HepG2 (cell line): ENCODE measurements at regions not wholly inside any gene's neighbourhood (a gene's known extent, or its start where the extent isn't known, plus 50 kb on each side); places are given as distances from the start of the nearest gene placed in this dataset.

Experiments used
- ATAC-seq: fragments of 200-7000 bp; cut with Tn5 transposase; 3 replicates; pipeline ENCODE4 v1.9.1; 2020; ENCODE audit warnings: mild to moderate bottlenecking, moderate library complexity
- BruUV-seq: library from RNA; stranded (reverse); fragments of 400-500 nt; replicated peaks from 2 replicates; lab custom pipeline; 2021; lab: Mats Ljungman, UMichigan
- CTCF ChIA-PET: fragments of 300-600 bp; formaldehyde crosslinking; extraction: SDS; loops from one replicate; lab custom pipeline; 2021; ENCODE audit warnings: low total read pairs, inconsistent platforms, low intra/inter-chr PET ratio; lab: Yijun Ruan, JAX
- POLR2A ChIA-PET: fragments of 350-600 bp; sonication (Branson Sonifier 250); formaldehyde crosslinking; loops from one replicate; lab custom pipeline; 2020; ENCODE audit warnings: antibody characterized with exemption, inconsistent platforms; lab: Yijun Ruan, JAX
- DNase-seq: peaks from one replicate; pipeline ENCODE4 v3.0.0-alpha.2; 2015; ENCODE audit warnings: low spot score
- FAIRE-seq: peaks from 3 replicates; lab custom pipeline; 2011; peaks lifted over from hg19 to GRCh38; lab: Jason Lieb, UNC
- H2AFZ ChIP-seq: one replicate; pipeline ENCODE4 v1.6.1; 2011; ENCODE audit warnings: low read length, inconsistent platforms
- H3K27ac ChIP-seq: fragments of 300-600 bp; 3 replicates; pipeline ENCODE4 v1.8.0; 2011; ENCODE audit warnings: mixed run types, mild to moderate bottlenecking, mixed read lengths, low read length, inconsistent platforms; ENCODE audit not compliant: insufficient read depth; ENCODE audit errors: extremely low read length
- H3K27me3 ChIP-seq, 2 experiments: fragments of 200-600 bp in 1 of 2; 2 replicates in 1 of 2; 3 replicates in 1 of 2; pipeline versions ENCODE4 v1.6.0 to v1.8.0; 2011; ENCODE audit warnings: low read length in 2 of 2, mild to moderate bottlenecking in 2 of 2, moderate library complexity in 2 of 2, inconsistent platforms in 1 of 2; ENCODE audit not compliant: insufficient read depth in 2 of 2, control insufficient read depth in 1 of 2
- H3K36me3 ChIP-seq, 2 experiments: fragments of 200-600 bp in 1 of 2; replicated peaks in 1 of 2; 2 replicates in 1 of 2; 3 replicates in 1 of 2; pipeline versions ENCODE4 v1.5.1 to v1.8.0; 2011; ENCODE audit warnings: low read length in 2 of 2, inconsistent platforms in 1 of 2; ENCODE audit not compliant: insufficient read depth in 2 of 2, control insufficient read depth in 1 of 2
- H3K4me1 ChIP-seq: 2 replicates; pipeline ENCODE4 v1.5.1; 2012; ENCODE audit warnings: low read length, inconsistent platforms; ENCODE audit not compliant: insufficient read depth
- H3K4me2 ChIP-seq: 2 replicates; pipeline ENCODE4 v1.6.0; 2011; ENCODE audit warnings: low read depth, low read length, inconsistent platforms
- H3K4me3 ChIP-seq, 3 experiments: fragments of 200-600 bp in 1 of 3; sonication (generic), shearing (Covaris generic) in 1 of 3; replicated peaks in 1 of 3; 2 replicates each; pipeline ENCODE4 v1.5.1; 2011 to 2016; ENCODE audit warnings: low read length in 3 of 3, inconsistent platforms in 2 of 3, low read depth in 2 of 3, mild to moderate bottlenecking in 2 of 3, control low read depth in 1 of 3, mixed read lengths in 1 of 3; ENCODE audit not compliant: insufficient read depth in 1 of 3
- H3K79me2 ChIP-seq: one replicate; pipeline ENCODE4 v1.6.1; 2011; ENCODE audit warnings: low read length, inconsistent platforms; ENCODE audit not compliant: insufficient read depth
- H3K9ac ChIP-seq: 2 replicates; pipeline ENCODE4 v1.6.0; 2011; ENCODE audit warnings: mild to moderate bottlenecking, low read depth, low read length, inconsistent platforms; ENCODE audit not compliant: insufficient read depth
- H3K9me3 ChIP-seq: 2 replicates; pipeline ENCODE4 v1.5.1; 2012; ENCODE audit warnings: mild to moderate bottlenecking, low read length
- H4K20me1 ChIP-seq: 2 replicates; pipeline ENCODE4 v1.6.0; 2011; ENCODE audit warnings: inconsistent platforms, mild to moderate bottlenecking, low read length, moderate library complexity; ENCODE audit not compliant: insufficient read depth
- ATAD3A ChIP-seq: sonication (generic); formaldehyde crosslinking; IDR thresholded peaks from 2 replicates; pipeline ENCODE4 v1.4.0; 2020; ENCODE audit warnings: missing genetic modification reagents
- GATAD2A ChIP-seq: IDR thresholded peaks from 2 replicates; pipeline ENCODE4 v1.6.1; 2016
- JUNB ChIP-seq: sonication (generic); formaldehyde crosslinking; IDR thresholded peaks from 2 replicates; pipeline ENCODE4 v1.8.0; 2022; ENCODE audit warnings: missing genetic modification reagents, mild to moderate bottlenecking, borderline replicate concordance
- PRDM4 ChIP-seq: sonication (generic); formaldehyde crosslinking; IDR thresholded peaks from 2 replicates; pipeline ENCODE4 v1.9.0; 2021; ENCODE audit warnings: missing genetic modification reagents, borderline replicate concordance
- RNF2 ChIP-seq: fragments of 450-650 bp; conservative IDR thresholded peaks from 2 replicates; pipeline ENCODE4 v1.6.1; 2016; ENCODE audit warnings: low read depth
- TFAP4 ChIP-seq: sonication (generic); IDR thresholded peaks from 2 replicates; pipeline ENCODE4 v1.6.1; 2016; ENCODE audit warnings: low read depth, borderline replicate concordance
- XRCC5 ChIP-seq: fragments of 200-400 bp; formaldehyde crosslinking; optimal IDR thresholded peaks from 2 replicates; pipeline ENCODE3; 2017; ENCODE audit warnings: mild to moderate bottlenecking, low read length
- ZBTB3 ChIP-seq: sonication (generic); formaldehyde crosslinking; IDR thresholded peaks from 2 replicates; pipeline ENCODE4 v1.4.0; 2020; ENCODE audit warnings: low read depth, mild to moderate bottlenecking, moderate library complexity, missing genetic modification reagents, borderline replicate concordance
- ZFP36L1 ChIP-seq: sonication (generic); formaldehyde crosslinking; IDR thresholded peaks from 2 replicates; pipeline ENCODE4 v1.8.0; 2022; ENCODE audit warnings: mild to moderate bottlenecking, missing genetic modification reagents, moderate library complexity
- ZNF7 ChIP-seq: IDR thresholded peaks from 2 replicates; pipeline ENCODE4 v1.6.1; 2016; ENCODE audit warnings: missing biosample characterization, missing genetic modification reagents
- WGBS: methylation state at CpG from one replicate; pipeline ENCODE4 v1.1.6; 2017; ENCODE audit warnings: low lambda C conversion rate; 5-methylcytosine and 5-hydroxymethylcytosine counted together
- in situ Hi-C: cut with HindIII; loops from 2 replicates; pipeline ENCODE4 v1.10.0; 2017; ENCODE audit warnings: low pct_unique_long_range_greater_than_20kb; ENCODE audit not compliant: extremely low pct_ligation_motif_present
- intact Hi-C: fragments of 100-400 bp; cut with micrococcal nuclease; formaldehyde crosslinking; loops from one replicate; pipeline ENCODE4 v1.10.0; 2022; ENCODE audit not compliant: unreplicated experiment

GRCh38 chr5:155625897-155626543, 612.5 kb downstream of the KIF4B start (continued):
- TF ChIP-seq PRDM4 (CRISPR knock-in tag) (no peak), ZFP36L1 (no peak)

- Histone ChIP-seq H3K27me3 (no peaks in the 10 kb centered on the region; a peak in 1 of 5 replicates), H3K9me3 (no peaks in the 10 kb centered on the region), H3K79me2 (no peaks in the 10 kb centered on the region), H3K9ac (no peak overlapping the region), H2AFZ (no peak overlapping the region), H3K4me1 (peaks cover 6% of the 10 kb centered on the region), H3K36me3 (no peaks in the 10 kb centered on the region), H3K4me2 (no peak overlapping the region), H3K4me3 (no peak overlapping the region), H4K20me1 (no peaks in the 10 kb centered on the region), H3K27ac (no peak overlapping the region)
- intact Hi-C loops: no loop called here
- ATAC-seq: no peak
- no TSS peak for BruUV-seq
- ChIA-PET CTCF (no interaction called here), POLR2A (no interaction called here)
- 51% methylated on average over 6 of the region's 6 CpGs for WGBS
- TF ChIP-seq ATAD3A (no peak), GATAD2A (CRISPR knock-in tag) (no peak), TFAP4 (no peak), JUNB (no peak), XRCC5 (no peak), ZNF7 (CRISPR knock-in tag) (no peak), ZBTB3 (no peak), RNF2 (no peak)
- DNase-seq: no peak
- no peak for FAIRE-seq
- in situ Hi-C loops: no loop called here
These were observed 613.0 kb downstream of the KIF4B start for GRCh38 chr5:155626592-155626991.
